Left ventricle myocardium inferior (tissue), 1 donor: ENCODE measurements at regions not wholly inside any gene's neighbourhood (a gene's known extent, or its start where the extent isn't known, plus 50 kb on each side); places are given as distances from the start of the nearest gene placed in this dataset.

ENCODE experiments used
- DNase-seq: peaks from one replicate; pipeline ENCODE4 v3.0.0-alpha.2; 2020
- H3K27ac ChIP-seq: fragments of 200-600 bp; replicated peaks from 2 replicates; pipeline ENCODE4 v1.8.0; 2021
- H3K27me3 ChIP-seq: fragments of 200-600 bp; 2 replicates; pipeline ENCODE4 v1.8.0; 2021; ENCODE audit warnings: low read depth
- H3K36me3 ChIP-seq: fragments of 200-600 bp; 2 replicates; pipeline ENCODE4 v1.8.0; 2021
- H3K4me1 ChIP-seq: fragments of 200-600 bp; 2 replicates; pipeline ENCODE4 v1.8.0; 2021
- H3K4me3 ChIP-seq: fragments of 200-600 bp; 2 replicates; pipeline ENCODE4 v1.8.0; 2021; ENCODE audit warnings: mild to moderate bottlenecking, moderate library complexity
- H3K9me3 ChIP-seq: fragments of 200-600 bp; replicated peaks from 2 replicates; pipeline ENCODE4 v1.8.0; 2021
- intact Hi-C: fragments of 100-400 bp; cut with micrococcal nuclease; formaldehyde crosslinking; loops from one replicate; pipeline ENCODE4 v1.11.0; 2022
- TF ChIP-seq, protein P1 (sequence below): fragments of 200-600 bp; IDR thresholded peaks from 2 replicates; pipeline ENCODE4 v1.8.0; 2021; ENCODE audit warnings: antibody characterized with exemption, mild to moderate bottlenecking, borderline replicate concordance
- donor health status: DM: no; HTN: yes; CAD: no; lungs with severe emphysema.

DNA sequence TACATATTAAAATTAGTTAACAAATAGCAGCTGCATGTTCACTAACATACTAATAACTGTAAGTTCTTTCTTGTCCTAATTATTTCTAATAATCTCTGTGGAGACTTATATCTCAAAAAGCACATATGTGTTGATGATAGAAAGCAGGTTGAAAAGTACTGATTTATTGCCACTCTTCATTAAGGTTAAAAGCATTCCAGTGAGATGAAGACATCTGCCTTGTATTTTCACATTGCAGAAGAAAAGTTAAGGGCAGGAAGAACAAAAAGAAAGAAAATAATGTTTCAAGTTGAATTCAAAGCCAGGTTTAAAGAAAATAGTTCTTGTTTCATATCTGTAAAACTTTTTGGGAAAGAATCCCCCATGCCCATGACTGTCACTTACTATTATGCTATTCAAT, 429.9 kb downstream of the MTX2 start:
- Histone ChIP-seq H3K4me3 (no peak overlapping the region), H3K4me1 (peaks cover 17% of the 10 kb centered on the region), H3K36me3 (no peaks in the 10 kb centered on the region), H3K27ac (no peak overlapping the region), H3K27me3 (peaks cover under 1% of the 10 kb centered on the region), H3K9me3 (no peaks in the 10 kb centered on the region)
- TF ChIP-seq, protein P1, sequence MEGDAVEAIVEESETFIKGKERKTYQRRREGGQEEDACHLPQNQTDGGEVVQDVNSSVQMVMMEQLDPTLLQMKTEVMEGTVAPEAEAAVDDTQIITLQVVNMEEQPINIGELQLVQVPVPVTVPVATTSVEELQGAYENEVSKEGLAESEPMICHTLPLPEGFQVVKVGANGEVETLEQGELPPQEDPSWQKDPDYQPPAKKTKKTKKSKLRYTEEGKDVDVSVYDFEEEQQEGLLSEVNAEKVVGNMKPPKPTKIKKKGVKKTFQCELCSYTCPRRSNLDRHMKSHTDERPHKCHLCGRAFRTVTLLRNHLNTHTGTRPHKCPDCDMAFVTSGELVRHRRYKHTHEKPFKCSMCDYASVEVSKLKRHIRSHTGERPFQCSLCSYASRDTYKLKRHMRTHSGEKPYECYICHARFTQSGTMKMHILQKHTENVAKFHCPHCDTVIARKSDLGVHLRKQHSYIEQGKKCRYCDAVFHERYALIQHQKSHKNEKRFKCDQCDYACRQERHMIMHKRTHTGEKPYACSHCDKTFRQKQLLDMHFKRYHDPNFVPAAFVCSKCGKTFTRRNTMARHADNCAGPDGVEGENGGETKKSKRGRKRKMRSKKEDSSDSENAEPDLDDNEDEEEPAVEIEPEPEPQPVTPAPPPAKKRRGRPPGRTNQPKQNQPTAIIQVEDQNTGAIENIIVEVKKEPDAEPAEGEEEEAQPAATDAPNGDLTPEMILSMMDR = no peak
- intact Hi-C loops = no loop called here
- DNase-seq = no peak

DNA sequence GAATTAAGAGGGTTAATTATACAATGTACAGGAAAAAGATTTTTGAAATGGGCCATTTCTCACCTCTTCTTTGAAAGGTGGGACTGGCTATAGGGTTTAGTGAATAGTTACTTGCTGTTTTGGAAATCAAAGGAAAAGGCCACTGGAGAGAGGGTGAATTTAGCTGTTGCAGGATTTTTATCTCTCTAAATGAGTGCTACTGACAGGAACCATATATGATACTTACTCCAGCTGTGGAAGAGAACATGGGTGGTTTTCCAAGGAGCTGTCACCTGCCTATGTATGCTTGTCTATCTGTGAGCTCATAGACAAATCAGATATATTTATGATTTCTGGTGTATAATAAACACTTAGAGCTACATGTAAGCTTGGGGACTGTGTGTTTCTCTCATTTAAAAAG, 430.4 kb downstream of the MTX2 start:
- intact Hi-C loops = no loop called here
- H3K27me3 ChIP-seq = no peaks in the 10 kb centered on the region
- no peak overlapping the region for H3K4me3 ChIP-seq
- no peaks in the 10 kb centered on the region for H3K9me3 ChIP-seq
- no peak for DNase-seq
- no peak overlapping the region for H3K27ac ChIP-seq
- no peaks in the 10 kb centered on the region for H3K36me3 ChIP-seq
- TF ChIP-seq, protein P1 = no peak
- peaks cover 22% of the 10 kb centered on the region for H3K4me1 ChIP-seq

DNA sequence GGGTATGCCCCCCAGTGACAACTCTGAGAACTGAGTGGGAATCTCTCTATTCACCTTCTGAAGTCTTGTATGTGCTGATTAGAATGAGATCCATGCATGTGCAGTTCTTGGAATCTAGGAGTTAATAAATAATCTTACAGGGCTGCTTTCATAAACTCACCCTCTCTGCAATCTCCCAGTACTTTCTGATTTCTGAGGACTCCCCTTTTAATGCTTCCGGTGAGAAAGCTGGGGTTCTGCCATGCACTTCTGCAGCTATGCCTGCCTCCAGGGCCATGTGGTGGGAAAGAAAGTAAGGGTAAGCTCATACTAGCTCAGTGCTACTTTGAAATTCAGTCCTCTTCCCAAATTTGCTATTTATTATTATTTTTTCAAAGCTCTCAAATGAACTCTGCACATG, 432.9 kb downstream of the MTX2 start:
- intact Hi-C loops = no loop called here
- no peak for DNase-seq
- Histone ChIP-seq H3K27me3 (no peaks in the 10 kb centered on the region), H3K4me1 (peaks cover 24% of the 10 kb centered on the region), H3K9me3 (no peaks in the 10 kb centered on the region), H3K27ac (no peak overlapping the region), H3K36me3 (no peaks in the 10 kb centered on the region), H3K4me3 (no peak overlapping the region)
- TF ChIP-seq, protein P1 = no peak

DNA sequence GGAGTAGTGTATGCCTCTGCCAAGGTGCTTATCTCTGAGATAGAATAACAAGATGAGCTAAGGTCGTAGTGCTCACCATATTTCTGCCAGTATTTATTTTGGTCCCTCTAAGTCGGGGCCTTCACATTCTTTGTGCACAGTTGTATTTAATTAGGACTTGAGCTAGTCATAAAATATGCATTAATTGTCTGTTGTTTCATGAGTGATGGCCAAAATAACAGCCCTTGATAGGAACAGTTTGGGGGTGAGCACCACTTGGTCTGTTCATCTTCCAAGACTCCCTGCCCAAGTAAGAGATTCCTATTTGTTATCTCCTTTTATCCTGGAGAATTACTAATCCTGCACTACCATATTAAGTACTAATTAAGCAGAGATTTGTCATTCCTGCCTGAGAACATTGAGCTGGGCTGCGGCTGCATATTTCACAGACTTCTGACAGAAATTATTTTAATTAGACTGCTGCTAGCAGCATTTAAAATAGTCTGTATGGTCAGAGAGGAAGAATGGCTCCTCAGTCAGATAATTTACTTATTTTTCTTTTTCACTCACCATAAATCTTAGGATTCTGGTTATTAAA, 435.1 kb downstream of the MTX2 start:
- no peak for DNase-seq
- Histone ChIP-seq H3K36me3 (no peaks in the 10 kb centered on the region), H3K9me3 (no peaks in the 10 kb centered on the region), H3K27me3 (no peaks in the 10 kb centered on the region), H3K4me1 (peaks cover 20% of the 10 kb centered on the region), H3K27ac (no peak overlapping the region), H3K4me3 (no peak overlapping the region)
- intact Hi-C loops = no loop called here
- TF ChIP-seq, protein P1 = no peak

DNA sequence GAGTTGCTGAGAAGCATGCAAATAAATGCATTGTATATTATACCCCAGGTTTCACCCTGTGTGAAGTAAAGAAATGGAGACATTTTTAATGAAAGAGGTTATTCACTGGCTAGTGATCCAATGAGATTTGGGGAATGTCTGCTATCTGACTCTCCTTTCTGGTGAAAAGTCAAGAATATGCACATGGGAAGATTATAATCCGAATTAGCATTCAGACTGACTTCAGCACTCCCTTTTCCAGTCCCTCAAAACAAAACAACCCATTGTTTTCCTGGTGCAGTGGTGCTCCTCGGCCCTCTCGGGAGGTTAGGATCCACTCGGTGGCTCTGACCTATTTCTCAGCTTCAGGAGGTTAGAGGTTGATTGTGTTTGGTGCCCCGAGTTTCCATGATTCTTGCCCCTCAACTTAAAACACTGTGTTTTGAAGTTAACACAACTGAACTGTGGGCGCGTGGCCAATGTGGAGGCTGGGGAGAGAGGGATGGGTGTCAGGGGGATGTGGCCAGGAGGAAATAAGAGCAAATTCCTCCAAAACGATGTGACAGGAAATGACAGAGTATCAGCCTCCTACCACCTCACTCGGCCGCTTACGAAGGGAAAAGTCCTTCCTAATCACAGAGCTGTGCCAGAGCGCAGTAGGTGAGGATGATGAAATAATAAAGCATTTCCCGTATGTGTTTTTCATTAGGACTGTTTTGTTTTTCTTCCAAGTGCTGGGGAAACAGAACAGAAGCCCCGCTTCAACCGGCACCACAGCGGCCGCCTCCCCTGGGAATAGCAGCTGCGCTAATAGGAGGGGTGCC, 440.1 kb downstream of the MTX2 start:
- intact Hi-C loops = no loop called here
- H3K9me3 ChIP-seq = no peaks in the 10 kb centered on the region
- H3K27me3 ChIP-seq = no peaks in the 10 kb centered on the region
- TF ChIP-seq, protein P1 = no peak
- H3K36me3 ChIP-seq = no peaks in the 10 kb centered on the region
- DNase-seq = peak; percentile 24
- peaks cover 20% of the 10 kb centered on the region for H3K4me1 ChIP-seq
- H3K27ac ChIP-seq = peak overlapping the region; percentile 31
- peak overlapping the region; percentile 8 for H3K4me3 ChIP-seq
